Chondrocyte (in vitro differentiated cells): ENCODE measurements at regions not wholly inside any gene's neighbourhood (a gene's known extent, or its start where the extent isn't known, plus 50 kb on each side); places are given as distances from the start of the nearest gene placed in this dataset.

Source experiments
- DNase-seq: peaks from one replicate; pipeline ENCODE4 v3.0.0; 2021; ENCODE audit warnings: mixed read lengths, low spot score
- H3K27ac Mint-ChIP-seq: one replicate; pipeline ENCODE4 v1.8.0; 2021; ENCODE audit warnings: mild to moderate bottlenecking, moderate library complexity, mixed read lengths; ENCODE audit not compliant: unreplicated experiment
- H3K27me3 Mint-ChIP-seq: 2 replicates; pipeline ENCODE4 v1.8.0; 2021; ENCODE audit warnings: low read depth, mixed read lengths
- H3K36me3 Mint-ChIP-seq: 2 replicates; pipeline ENCODE4 v1.8.0; 2021; ENCODE audit warnings: low read depth, mixed read lengths
- H3K4me1 Mint-ChIP-seq: 2 replicates; pipeline ENCODE4 v1.8.0; 2021; ENCODE audit warnings: low read depth, mild to moderate bottlenecking, mixed read lengths
- H3K4me3 Mint-ChIP-seq: one replicate; pipeline ENCODE4 v1.8.0; 2021; ENCODE audit warnings: mild to moderate bottlenecking, moderate library complexity, mixed read lengths; ENCODE audit not compliant: unreplicated experiment
- H3K9me3 Mint-ChIP-seq: 2 replicates; pipeline ENCODE4 v1.8.0; 2021; ENCODE audit warnings: low read depth, mixed read lengths
- CTCF ChIP-seq: fragments of 200-600 bp; sonication (generic); IDR thresholded peaks from 2 replicates; pipeline ENCODE4 v1.5.0; 2021; ENCODE audit warnings: antibody characterized with exemption, mild to moderate bottlenecking, moderate library complexity

GRCh38 chr1:216896146-216896545 is 172.9 kb upstream of the ESRRG start:
- no peak for TF ChIP-seq CTCF
- H3K4me1 Mint-ChIP-seq, result no peaks in the 10 kb centered on the region
- H3K27me3 Mint-ChIP-seq, result peaks cover 8% of the 10 kb centered on the region
- H3K27ac Mint-ChIP-seq, result no peak overlapping the region
- H3K4me3 Mint-ChIP-seq, result no peak overlapping the region
- no peak for DNase-seq
- H3K36me3 Mint-ChIP-seq, result no peaks in the 10 kb centered on the region
- H3K9me3 Mint-ChIP-seq, result no peaks in the 10 kb centered on the region

- no peaks in the 10 kb centered on the region for H3K36me3 Mint-ChIP-seq
- no peaks in the 10 kb centered on the region for H3K4me1 Mint-ChIP-seq
- TF ChIP-seq CTCF, result no peak
- peaks cover 10% of the 10 kb centered on the region for H3K27me3 Mint-ChIP-seq
- H3K27ac Mint-ChIP-seq, result no peak overlapping the region
- DNase-seq, result no peak
- H3K9me3 Mint-ChIP-seq, result no peaks in the 10 kb centered on the region
- no peak overlapping the region for H3K4me3 Mint-ChIP-seq
These were observed 171.3 kb upstream of the ESRRG start for GRCh38 chr1:216894494-216894893.

GRCh38 chr1:216892581-216893160 is 169.4 kb upstream of the ESRRG start:
- no peaks in the 10 kb centered on the region for H3K36me3 Mint-ChIP-seq
- DNase-seq, result no peak
- no peak overlapping the region for H3K27ac Mint-ChIP-seq
- H3K9me3 Mint-ChIP-seq, result no peaks in the 10 kb centered on the region
- H3K4me3 Mint-ChIP-seq, result no peak overlapping the region
- peaks cover 15% of the 10 kb centered on the region for H3K27me3 Mint-ChIP-seq
- H3K4me1 Mint-ChIP-seq, result no peaks in the 10 kb centered on the region
- no peak for TF ChIP-seq CTCF

GRCh38 chr1:216890871-216891270 is 167.6 kb upstream of the ESRRG start:
- Mint-ChIP-seq H3K9me3 (no peaks in the 10 kb centered on the region), H3K4me1 (no peaks in the 10 kb centered on the region), H3K36me3 (no peaks in the 10 kb centered on the region), H3K4me3 (no peak overlapping the region), H3K27me3 (peaks cover 19% of the 10 kb centered on the region), H3K27ac (no peak overlapping the region)
- no peak for DNase-seq
- TF ChIP-seq CTCF, result no peak

GRCh38 chr1:216888731-216889130 is 165.5 kb upstream of the ESRRG start:
- H3K27me3 Mint-ChIP-seq, result peaks cover 19% of the 10 kb centered on the region
- H3K4me1 Mint-ChIP-seq, result no peaks in the 10 kb centered on the region
- no peak overlapping the region for H3K4me3 Mint-ChIP-seq
- H3K9me3 Mint-ChIP-seq, result no peaks in the 10 kb centered on the region
- no peak for TF ChIP-seq CTCF
- DNase-seq, result no peak
- H3K27ac Mint-ChIP-seq, result no peak overlapping the region
- H3K36me3 Mint-ChIP-seq, result no peaks in the 10 kb centered on the region
